Stimulated activated CD4-positive, alpha-beta T cell treated with anti-CD3 and anti-CD28 coated beads, Interleukin-15, amount 100 ng/mL, for 1 hour (primary cell): ENCODE measurements at regions not wholly inside any gene's neighbourhood (a gene's known extent, or its start where the extent isn't known, plus 50 kb on each side); places are given as distances from the start of the nearest gene placed in this dataset.
"Not testable (repeated sequence)": the region's sequence is repeated elsewhere in the genome, so short reads cannot be mapped to it uniquely, and the experiment has no call there.

ENCODE experiments used
- DNase-seq, 2 donors: peaks; one replicate each; pipeline ENCODE4 v3.0.0-alpha.2; 2020; ENCODE audit warnings: low read depth in 1 of 2, low spot score in 1 of 2

GRCh38 chr6:113709936-113710509 is 147.1 kb upstream of the MARCKS start:
- no peak for DNase-seq

- no peak for DNase-seq
Observed at GRCh38 chr6:113713665-113714064, 143.5 kb upstream of the MARCKS start.

GRCh38 chr6:113718588-113718987 is 138.6 kb upstream of the MARCKS start:
- DNase-seq, result no peak

GRCh38 chr6:113719064-113719463 is 138.1 kb upstream of the MARCKS start:
- DNase-seq, result no peak

GRCh38 chr6:113719545-113719944 is 137.6 kb upstream of the MARCKS start:
- no peak for DNase-seq

GRCh38 chr6:113723182-113723581 is 134.0 kb upstream of the MARCKS start:
- DNase-seq, result no peak

- not testable (repeated sequence) for DNase-seq
Observed at GRCh38 chr6:113724927-113725326, 132.2 kb upstream of the MARCKS start.

GRCh38 chr6:113731541-113731940 is 125.6 kb upstream of the MARCKS start:
- DNase-seq, result no peak

- no peak for DNase-seq
Observed at GRCh38 chr6:113732384-113732966, 124.7 kb upstream of the MARCKS start.

GRCh38 chr6:113733381-113733780 is 123.8 kb upstream of the MARCKS start:
- DNase-seq, result no peak

GRCh38 chr6:113734982-113735381 is 122.2 kb upstream of the MARCKS start:
- no peak for DNase-seq

GRCh38 chr6:113735491-113735890 is 121.7 kb upstream of the MARCKS start:
- no peak for DNase-seq

GRCh38 chr6:113736978-113737377 is 120.2 kb upstream of the MARCKS start:
- DNase-seq, result no peak

- no peak for DNase-seq
Observed at GRCh38 chr6:113739041-113739655, 118.0 kb upstream of the MARCKS start.

GRCh38 chr6:113741651-113742050 is 115.5 kb upstream of the MARCKS start:
- DNase-seq, result no peak

- DNase-seq, result no peak
Observed at GRCh38 chr6:113742342-113742741, 114.8 kb upstream of the MARCKS start.

- DNase-seq, result no peak
Observed at GRCh38 chr6:113744861-113745260, 112.3 kb upstream of the MARCKS start.

- no peak for DNase-seq
Observed at GRCh38 chr6:113750151-113750855, 106.8 kb upstream of the MARCKS start.

- DNase-seq, result no peak
Observed at GRCh38 chr6:113754291-113754690, 102.9 kb upstream of the MARCKS start.

- DNase-seq, result no peak
Observed at GRCh38 chr6:113755449-113756289, 101.5 kb upstream of the MARCKS start.

GRCh38 chr6:113756290-113756665 is 100.9 kb upstream of the MARCKS start:
- DNase-seq, result no peak
